ENCODE measurements at regions not wholly inside any gene's neighbourhood (a gene's known extent, or its start where the extent isn't known, plus 50 kb on each side); places are given as distances from the start of the nearest gene placed in this dataset.

- dilution Hi-C loops (cut with HindIII; ENCODE audit: low sequenced_read_pairs, unreplicated experiment) = no loop called here
- CTCF ChIA-PET = no interaction called here
These were observed 297.7 kb upstream of the POU5F2 start for GRCh38 chr5:94039101-94039500.

More at GRCh38 chr5:94039101-94039500, 297.7 kb upstream of the POU5F2 start:
- no peak overlapping the region for H3K4me3 ChIP-seq (ENCODE audit: insufficient read depth, low read depth, low read length)
- H3K9ac ChIP-seq (ENCODE audit: low read depth, low read length) = no peak overlapping the region
- no peaks in the 10 kb centered on the region for H3K79me1 ChIP-seq (ENCODE audit: low read depth in 1 of 2, low read length in 2 of 2)
- H4K5ac ChIP-seq (ENCODE audit: low read depth, low read length) = no peak overlapping the region
- no peaks in the 10 kb centered on the region for H4K20me1 ChIP-seq (ENCODE audit: insufficient read depth, low read length)
- no peak overlapping the region for H4K8ac ChIP-seq (ENCODE audit: low read depth in 2 of 2, low read length in 2 of 2)
- intact Hi-C loops (cut with micrococcal nuclease) = no loop called here
- in situ Hi-C loops (cut with MboI; ENCODE audit: low sequenced_read_pairs) = no loop called here
- no peaks in the 10 kb centered on the region for H3K36me3 ChIP-seq (ENCODE audit: control insufficient read depth, insufficient read depth, low read length)
- no peak overlapping the region for H3K27ac ChIP-seq (ENCODE audit: insufficient read depth, low read length)
- H3K27me3 ChIP-seq (ENCODE audit: control insufficient read depth, insufficient read depth, low read length) = no peaks in the 10 kb centered on the region
- no peaks in the 10 kb centered on the region for H3K4me1 ChIP-seq (ENCODE audit: control insufficient read depth, insufficient read depth, low read length)
- H3K9me1 ChIP-seq (ENCODE audit: insufficient read depth, low read length) = no peaks in the 10 kb centered on the region
- H3K14ac ChIP-seq (replicated peaks; ENCODE audit: low read depth, low read length) = no peak overlapping the region
- no TSS peak for BruUV-seq (replicated peaks)
- POLR2A ChIA-PET (ENCODE audit: unreplicated experiment) = no interaction called here
- no peak overlapping the region for H3K18ac ChIP-seq (ENCODE audit: low read depth, low read length)
- H2BK120ac ChIP-seq (ENCODE audit: low read depth, low read length) = no peak overlapping the region
- H3K23ac ChIP-seq (ENCODE audit: low read depth, low read length) = no peak overlapping the region
- DNase-seq (no peak), ATAC-seq (ENCODE audit: low read depth) (no peak)
- H2BK20ac ChIP-seq (ENCODE audit: low read depth, low read length) = no peak overlapping the region
- no peak overlapping the region for H3K4ac ChIP-seq (ENCODE audit: low read depth, low read length)
- TF ChIP-seq RFX5 (IDR thresholded peaks at IDR 0.05; ENCODE audit: low read depth, low read length) = no peak
- TF ChIP-seq CEBPB (IDR thresholded peaks at IDR 0.05; ENCODE audit: low read depth, low read length) = no peak
- TF ChIP-seq CTCF (conservative IDR thresholded peaks at IDR 0.05; ENCODE audit: low read depth, low read length) = no peak
- no peak for TF ChIP-seq SMC3 (IDR thresholded peaks at IDR 0.05; ENCODE audit: low read depth, low read length)
- TF ChIP-seq POLR2A (IDR thresholded peaks at IDR 0.05; ENCODE audit: low read depth, low read length) = no peak
- TF ChIP-seq BHLHE40 (IDR thresholded peaks at IDR 0.05; ENCODE audit: low read depth, low read length) = no peak
- TF ChIP-seq ELK1 (IDR thresholded peaks at IDR 0.05; ENCODE audit: borderline replicate concordance, low read depth, low read length) = no peak
- TF ChIP-seq MAFK (IDR thresholded peaks at IDR 0.05; ENCODE audit: low read depth, low read length) = no peak
- TF ChIP-seq NFE2L2 (IDR thresholded peaks at IDR 0.05; ENCODE audit: low read depth, low read length) = no peak
- no peak for TF ChIP-seq MAZ (IDR thresholded peaks at IDR 0.05; ENCODE audit: borderline replicate concordance, low read depth, low read length)
- no peak for TF ChIP-seq MXI1 (IDR thresholded peaks at IDR 0.05; ENCODE audit: borderline replicate concordance, low read depth, low read length)
- no peak for TF ChIP-seq CHD1 (IDR thresholded peaks at IDR 0.05; ENCODE audit: low read depth, low read length)
- TF ChIP-seq RAD21 (IDR thresholded peaks at IDR 0.05; ENCODE audit: low read length) = no peak
- no peak for TF ChIP-seq FOS (IDR thresholded peaks at IDR 0.05; ENCODE audit: low read depth, low read length)
- no peak for TF ChIP-seq USF2 (IDR thresholded peaks at IDR 0.05; ENCODE audit: low read depth, low read length)
- no peak for TF ChIP-seq RCOR1 (IDR thresholded peaks at IDR 0.05; ENCODE audit: insufficient replicate concordance, low read length)
- H4K91ac ChIP-seq (ENCODE audit: insufficient read depth, low read depth, low read length) = no peak overlapping the region
- no peaks in the 10 kb centered on the region for H3K9me3 ChIP-seq (ENCODE audit: control insufficient read depth, insufficient read depth, low read length)
- H3K4me2 ChIP-seq (ENCODE audit: low read depth, low read length) = no peak overlapping the region
- H2BK5ac ChIP-seq (ENCODE audit: low read depth, low read length, poor library complexity, severe bottlenecking) = no peak overlapping the region
- no peak overlapping the region for H2BK15ac ChIP-seq (ENCODE audit: low read depth, low read length)
- no peak overlapping the region for H3K56ac ChIP-seq (ENCODE audit: extremely low read depth, insufficient read depth, low read length)
- H2AK9ac ChIP-seq (replicated peaks; ENCODE audit: low read depth, low read length, poor library complexity) = no peak overlapping the region
- no peak overlapping the region for H2AFZ ChIP-seq (replicated peaks; ENCODE audit: low read length, poor library complexity)
- H2AK5ac ChIP-seq (ENCODE audit: low read depth, low read length) = no peak overlapping the region
